DMS79 treated with DMSO at 0.1 percent for 48 hours (cell line): ENCODE measurements at regions not wholly inside any gene's neighbourhood (a gene's known extent, or its start where the extent isn't known, plus 50 kb on each side); places are given as distances from the start of the nearest gene placed in this dataset.

ENCODE experiments used
- DNase-seq: peaks from one replicate; lab custom pipeline; 2025; lab: John Stamatoyannopoulos, UW

DNA sequence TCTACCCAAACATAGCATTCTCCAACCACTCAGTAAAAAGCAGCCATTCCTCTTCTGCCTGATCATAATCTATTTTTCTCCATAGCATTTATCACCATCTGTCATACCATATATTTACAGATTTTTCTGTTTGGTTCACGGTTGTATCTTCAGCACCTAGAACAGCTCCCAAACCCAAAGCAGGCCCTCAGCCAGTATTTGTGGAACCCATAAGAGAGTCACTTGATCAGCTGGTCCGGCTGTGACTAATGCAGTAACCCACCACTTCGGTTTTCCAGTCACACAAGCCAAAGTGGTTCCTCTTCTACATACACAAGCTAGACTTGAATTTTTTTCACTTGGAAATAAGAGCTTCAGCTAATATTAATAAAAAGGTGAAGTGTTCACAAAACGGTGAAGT lies 511.6 kb upstream of the CELF4 start:
- DNase-seq = no peak

DNA sequence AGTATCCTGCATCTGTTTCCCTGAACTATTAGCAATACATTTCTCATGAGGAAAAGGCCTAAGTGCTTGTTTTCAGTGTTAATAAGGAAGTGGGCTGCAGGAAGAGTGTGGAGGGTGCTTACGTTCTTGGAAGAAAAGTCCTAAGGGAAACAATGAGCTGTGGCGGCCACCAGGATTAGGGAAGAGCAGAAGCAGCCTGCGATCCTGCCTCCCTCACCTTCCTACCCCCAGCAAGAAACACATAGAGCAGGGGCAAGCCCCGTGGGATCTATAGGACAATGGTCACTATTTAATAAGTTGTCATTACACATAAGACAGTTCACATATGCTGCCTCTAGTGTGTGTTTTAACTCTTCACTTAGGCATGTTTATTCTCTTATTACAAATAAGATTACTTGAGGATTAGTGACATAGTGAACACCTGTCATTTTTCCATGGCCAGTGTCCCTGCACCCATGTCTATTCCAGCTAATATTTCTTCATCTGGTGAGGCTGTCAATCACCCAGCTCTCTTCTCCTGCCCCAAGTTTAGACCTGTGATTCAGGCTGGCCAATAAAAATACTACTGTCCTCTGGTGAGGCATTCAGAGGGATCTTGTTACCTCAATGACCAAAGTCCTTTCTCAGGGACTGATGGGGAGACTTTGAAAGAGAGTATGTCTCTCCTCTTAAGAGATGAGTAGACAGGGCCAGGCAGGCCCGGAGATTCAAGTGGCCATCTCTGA lies 510.9 kb upstream of the CELF4 start:
- no peak for DNase-seq

GRCh38 chr18:38074298-38074876 lies 508.8 kb upstream of the CELF4 start:
- DNase-seq = no peak

DNA sequence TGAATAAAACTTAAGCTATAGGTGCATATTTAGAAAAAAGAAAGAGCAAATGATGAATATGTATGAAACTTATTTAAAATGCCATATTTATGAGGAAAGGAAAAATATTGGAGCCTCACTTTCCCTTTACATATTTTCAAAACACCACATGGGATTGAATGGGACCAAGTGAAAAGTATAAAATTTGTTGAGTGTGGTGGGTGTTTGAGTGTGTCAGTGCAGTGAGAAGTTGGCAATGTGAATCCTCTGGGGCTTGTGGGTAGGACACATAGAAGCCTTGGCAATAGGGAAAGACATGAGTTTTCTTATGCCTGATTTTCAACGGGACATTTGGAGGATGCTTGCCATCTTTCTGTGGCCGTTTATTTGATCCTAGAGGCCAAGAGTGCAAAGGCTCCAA lies 502.2 kb upstream of the CELF4 start:
- DNase-seq = no peak

DNA sequence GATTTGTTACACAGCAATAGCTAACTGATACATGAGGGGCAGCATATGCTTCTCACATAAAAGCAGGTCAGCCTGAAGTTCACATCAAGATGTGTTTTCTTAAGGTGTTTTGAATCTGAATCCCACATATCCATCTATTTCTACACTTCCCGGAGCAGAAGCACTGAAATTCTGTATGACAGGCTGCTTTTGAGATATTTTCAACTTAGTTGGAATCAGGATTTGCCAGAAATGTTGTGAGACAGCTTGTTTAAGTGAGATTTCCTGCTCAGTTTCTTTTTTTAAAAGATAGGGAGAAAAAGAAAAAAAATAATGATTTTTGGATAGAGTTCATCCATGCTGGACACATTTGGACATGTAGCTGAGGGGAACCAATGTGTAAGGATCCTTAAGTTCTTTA lies 501.5 kb upstream of the CELF4 start:
- no peak for DNase-seq

GRCh38 chr18:38052879-38053590 lies 487.4 kb upstream of the CELF4 start:
- DNase-seq = no peak

DNA sequence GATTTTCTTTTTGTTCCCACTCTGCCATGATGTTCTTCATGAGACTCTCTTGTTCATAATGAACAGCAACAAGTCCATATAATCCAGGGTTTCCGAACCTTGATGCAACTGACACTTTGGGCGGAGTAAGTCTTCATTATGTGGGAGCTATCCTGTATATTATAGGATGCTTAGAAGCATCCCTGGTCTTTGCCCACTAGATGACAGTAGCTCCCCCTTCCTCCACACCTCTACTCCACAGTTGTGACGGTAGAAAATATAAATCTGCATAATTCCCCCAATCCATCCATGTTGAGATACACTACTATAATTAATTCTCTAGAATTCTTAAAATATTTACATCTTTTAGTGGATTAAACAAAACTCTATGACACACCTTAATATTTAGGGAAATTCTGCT lies 482.2 kb upstream of the CELF4 start:
- DNase-seq = no peak

GRCh38 chr18:38046651-38047050 lies 481.1 kb upstream of the CELF4 start:
- DNase-seq = no peak

- DNase-seq = no peak
Measured at GRCh38 chr18:38045845-38046244, 480.2 kb upstream of the CELF4 start.

DNA sequence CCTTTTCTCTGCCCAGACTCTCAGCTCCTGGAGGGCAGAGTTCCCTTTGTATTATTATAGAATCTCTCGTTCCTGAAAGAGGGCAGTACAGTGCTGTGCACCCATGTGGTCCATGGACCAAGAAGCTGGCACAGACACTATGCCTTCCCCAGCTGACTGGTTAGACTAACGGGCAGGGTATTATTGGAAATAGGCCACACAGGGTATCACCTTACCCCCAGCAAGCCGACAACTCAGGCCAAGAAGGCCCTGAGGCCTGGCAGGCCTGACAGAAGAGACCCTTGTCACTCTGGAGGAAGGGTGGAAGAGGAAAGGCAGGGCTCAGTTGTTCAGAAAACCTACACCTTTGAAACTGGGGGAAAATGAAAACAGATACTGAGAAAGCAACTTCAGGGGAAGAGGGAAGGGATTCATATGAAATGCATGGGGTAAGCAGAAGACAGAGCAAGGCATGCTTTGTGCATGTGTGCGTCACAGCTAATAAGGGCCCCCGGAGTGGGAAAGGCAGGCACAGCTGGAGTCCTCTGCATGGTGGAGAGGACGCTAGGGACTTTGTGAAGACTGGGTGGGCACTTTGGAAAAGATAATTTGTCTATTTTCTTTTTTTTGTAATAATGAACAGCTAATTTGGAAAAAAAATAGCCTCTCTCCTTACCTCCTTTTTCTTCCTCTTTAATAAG lies 476.8 kb upstream of the CELF4 start:
- no peak for DNase-seq

DNA sequence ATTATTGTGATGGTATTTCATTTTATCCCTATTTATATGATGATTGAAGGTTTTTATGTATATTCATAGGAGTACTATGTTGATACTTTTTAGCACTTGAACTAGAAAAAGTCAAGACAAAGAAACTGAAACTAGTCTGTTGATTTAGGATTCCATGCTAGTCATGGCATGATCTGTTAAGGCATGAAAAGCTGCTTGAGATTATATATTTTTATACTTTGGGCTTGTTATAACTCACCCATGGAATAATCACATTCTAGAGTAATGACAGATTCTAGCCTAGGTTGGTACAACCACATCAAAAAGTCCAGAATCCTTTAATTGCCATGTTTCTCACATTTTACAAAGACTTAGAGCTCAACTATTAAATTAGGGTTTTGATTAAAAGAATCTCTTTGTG lies 472.6 kb upstream of the CELF4 start:
- DNase-seq = no peak

DNA sequence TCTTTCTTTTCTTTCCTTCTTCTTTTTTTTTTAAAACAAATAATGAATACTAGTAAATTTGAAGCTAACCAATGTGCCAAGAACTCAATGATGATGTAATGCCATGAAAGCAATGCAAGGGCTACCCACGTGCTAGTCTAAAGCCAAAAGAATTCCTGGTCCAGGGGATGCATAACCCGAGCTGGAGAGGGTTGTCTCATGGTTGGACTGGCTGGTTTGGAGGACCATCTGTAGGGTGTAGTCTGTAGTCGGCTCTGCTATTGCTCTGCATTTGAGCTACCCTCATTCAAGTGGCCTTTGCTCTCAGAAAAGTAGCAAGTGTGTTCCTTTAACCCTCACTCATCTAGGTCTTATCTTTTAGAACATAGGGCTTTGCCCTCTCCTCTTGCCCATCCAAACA lies 469.6 kb upstream of the CELF4 start:
- DNase-seq = no peak

GRCh38 chr18:38033282-38033681 lies 467.7 kb upstream of the CELF4 start:
- DNase-seq = no peak

DNA sequence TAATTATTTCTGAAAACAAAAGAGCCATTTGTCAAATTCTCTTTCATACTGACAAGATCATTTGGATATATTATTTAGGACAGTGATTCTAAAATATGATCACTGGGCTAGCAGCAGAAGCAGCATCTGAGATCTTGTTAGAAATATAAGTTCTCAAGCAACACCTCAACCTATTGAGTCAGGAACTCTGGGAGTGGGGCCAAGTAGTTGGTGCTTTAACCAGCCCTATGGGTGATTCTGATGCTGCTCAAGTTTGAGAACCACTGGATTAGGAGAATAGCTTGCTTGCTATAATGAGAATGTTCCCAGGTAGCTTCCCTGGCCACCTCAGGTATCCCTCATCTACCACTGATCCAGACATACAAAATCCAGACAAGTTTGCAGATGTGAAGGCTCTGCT lies 466.9 kb upstream of the CELF4 start:
- DNase-seq = no peak

- DNase-seq = no peak
Measured at GRCh38 chr18:38028946-38029345, 463.3 kb upstream of the CELF4 start.

- DNase-seq = no peak
Measured at GRCh38 chr18:38025433-38026038, 459.9 kb upstream of the CELF4 start.

- DNase-seq = no peak
Measured at GRCh38 chr18:38023871-38024270, 458.3 kb upstream of the CELF4 start.

GRCh38 chr18:38022234-38022633 lies 456.6 kb upstream of the CELF4 start:
- DNase-seq = no peak

- DNase-seq = no peak
Measured at GRCh38 chr18:38019292-38019691, 453.7 kb upstream of the CELF4 start.

GRCh38 chr18:38010971-38011857 lies 445.6 kb upstream of the CELF4 start:
- no peak for DNase-seq

- no peak for DNase-seq
Measured at GRCh38 chr18:38010037-38010436, 444.4 kb upstream of the CELF4 start.
